ENCODE measurements at regions not wholly inside any gene's neighbourhood (a gene's known extent, or its start where the extent isn't known, plus 50 kb on each side); places are given as distances from the start of the nearest gene placed in this dataset.

GRCh38 chr19:32012886-32013631 lies 332.4 kb upstream of the ZNF507 start:
- no peak for DNase-seq

GRCh38 chr19:32017176-32017953 lies 328.0 kb upstream of the ZNF507 start:
- no peak for DNase-seq

- no peak for DNase-seq
Observed at GRCh38 chr19:32018014-32018413, 327.4 kb upstream of the ZNF507 start.

GRCh38 chr19:32020538-32020937 lies 324.9 kb upstream of the ZNF507 start:
- DNase-seq = no peak

GRCh38 chr19:32022044-32022640 lies 323.3 kb upstream of the ZNF507 start:
- no peak for DNase-seq

- DNase-seq = no peak
Observed at GRCh38 chr19:32022731-32023563, 322.5 kb upstream of the ZNF507 start.

- no peak for DNase-seq
Observed at GRCh38 chr19:32023564-32023832, 321.9 kb upstream of the ZNF507 start.

GRCh38 chr19:32029235-32029634 lies 316.2 kb upstream of the ZNF507 start:
- DNase-seq = no peak

GRCh38 chr19:32032561-32032960 lies 312.8 kb upstream of the ZNF507 start:
- DNase-seq = no peak

GRCh38 chr19:32035626-32036025 lies 309.8 kb upstream of the ZNF507 start:
- DNase-seq = no peak

GRCh38 chr19:32038021-32038920 lies 307.1 kb upstream of the ZNF507 start:
- DNase-seq = no peak

- DNase-seq = no peak
Observed at GRCh38 chr19:32038961-32039360, 306.4 kb upstream of the ZNF507 start.

GRCh38 chr19:32039440-32039839 lies 306.0 kb upstream of the ZNF507 start:
- DNase-seq = no peak

GRCh38 chr19:32040236-32040635 lies 305.2 kb upstream of the ZNF507 start:
- DNase-seq = no peak

- DNase-seq = no peak
Observed at GRCh38 chr19:32041681-32042292, 303.6 kb upstream of the ZNF507 start.

GRCh38 chr19:32047788-32048187 lies 297.6 kb upstream of the ZNF507 start:
- DNase-seq = no peak

GRCh38 chr19:32053376-32053775 lies 292.0 kb upstream of the ZNF507 start:
- no peak for DNase-seq

GRCh38 chr19:32053861-32054260 lies 291.5 kb upstream of the ZNF507 start:
- DNase-seq = no peak

GRCh38 chr19:32058131-32058530 lies 287.3 kb upstream of the ZNF507 start:
- no peak for DNase-seq

GRCh38 chr19:32061315-32061714 lies 284.1 kb upstream of the ZNF507 start:
- DNase-seq = no peak

- no peak for DNase-seq
Observed at GRCh38 chr19:32063601-32064000, 281.8 kb upstream of the ZNF507 start.

- no peak for DNase-seq
Observed at GRCh38 chr19:32066056-32066455, 279.4 kb upstream of the ZNF507 start.

All from NCI-H1436 (cell line).